ENCODE measurements at regions not wholly inside any gene's neighbourhood (a gene's known extent, or its start where the extent isn't known, plus 50 kb on each side); places are given as distances from the start of the nearest gene placed in this dataset.
"Not testable (repeated sequence)": the region's sequence is repeated elsewhere in the genome, so short reads cannot be mapped to it uniquely, and the experiment has no call there.

- peak; percentile 22 for DNase-seq
These were observed 208.8 kb downstream of the RNF144B start for GRCh38 chr6:18595774-18596530.

GRCh38 chr6:18596531-18596835, 209.3 kb downstream of the RNF144B start:
- DNase-seq = no peak

DNA sequence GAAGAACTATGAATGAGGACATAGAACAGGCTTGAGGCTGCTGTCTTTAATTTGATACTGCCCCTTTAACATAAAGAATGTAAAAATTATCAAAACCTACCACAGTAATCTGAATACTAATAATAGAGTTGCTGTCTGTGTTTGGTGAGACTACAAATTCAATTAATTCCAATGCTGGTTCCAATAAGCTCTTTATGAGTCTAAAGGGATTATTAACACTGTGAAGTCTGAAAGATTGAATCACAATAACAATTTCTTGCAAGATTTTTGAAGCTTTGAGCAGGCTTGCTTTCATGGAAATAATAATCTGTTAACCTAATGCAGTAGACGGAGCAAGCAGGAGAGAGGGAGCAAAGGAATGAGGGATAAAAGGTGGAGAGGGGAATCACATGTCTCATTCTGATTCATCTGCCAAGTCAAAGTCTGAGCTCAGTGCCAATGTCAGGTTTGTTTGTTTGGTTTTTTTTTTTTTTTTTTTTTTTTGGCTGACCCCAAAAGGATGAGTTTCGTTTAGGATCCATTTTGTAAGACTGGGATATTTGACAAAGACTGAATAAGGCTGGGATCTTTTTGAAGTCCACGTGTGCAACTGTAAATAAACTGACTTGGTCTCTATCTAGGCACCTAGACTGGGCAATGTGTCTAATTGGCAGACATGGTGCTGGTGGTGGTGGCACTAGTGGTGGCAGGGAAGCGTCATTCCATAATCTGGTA, 211.6 kb downstream of the RNF144B start:
- DNase-seq = no peak

DNA sequence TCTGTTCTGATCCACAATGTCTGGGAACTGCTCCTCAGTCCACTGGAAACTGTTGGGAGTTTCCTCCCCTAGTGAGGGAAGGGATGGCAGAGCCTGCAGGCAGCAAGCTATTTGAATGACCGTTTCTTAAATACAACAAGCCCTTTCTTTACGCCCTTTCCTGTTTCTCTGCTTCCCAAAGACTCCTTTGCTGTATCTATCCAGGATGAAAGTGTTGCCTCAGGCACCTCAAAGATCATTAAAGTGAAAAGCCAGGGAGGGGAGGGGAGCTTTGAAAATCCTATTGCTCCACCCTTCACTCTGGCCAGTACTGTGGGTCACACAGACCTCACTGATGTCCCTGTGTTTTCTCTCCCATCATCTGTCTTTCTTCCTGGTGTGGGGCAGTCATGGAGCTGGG, 213.1 kb downstream of the RNF144B start:
- no peak for DNase-seq

- DNase-seq = no peak
These were observed 214.4 kb downstream of the RNF144B start for GRCh38 chr6:18601516-18602020.

- no peak for DNase-seq
These were observed 215.8 kb downstream of the RNF144B start for GRCh38 chr6:18602931-18603330.

- no peak for DNase-seq
These were observed 216.2 kb downstream of the RNF144B start for GRCh38 chr6:18603361-18603760.

GRCh38 chr6:18605841-18606240, 218.7 kb downstream of the RNF144B start:
- no peak for DNase-seq

GRCh38 chr6:18609715-18610114, 222.6 kb downstream of the RNF144B start:
- no peak for DNase-seq

DNA sequence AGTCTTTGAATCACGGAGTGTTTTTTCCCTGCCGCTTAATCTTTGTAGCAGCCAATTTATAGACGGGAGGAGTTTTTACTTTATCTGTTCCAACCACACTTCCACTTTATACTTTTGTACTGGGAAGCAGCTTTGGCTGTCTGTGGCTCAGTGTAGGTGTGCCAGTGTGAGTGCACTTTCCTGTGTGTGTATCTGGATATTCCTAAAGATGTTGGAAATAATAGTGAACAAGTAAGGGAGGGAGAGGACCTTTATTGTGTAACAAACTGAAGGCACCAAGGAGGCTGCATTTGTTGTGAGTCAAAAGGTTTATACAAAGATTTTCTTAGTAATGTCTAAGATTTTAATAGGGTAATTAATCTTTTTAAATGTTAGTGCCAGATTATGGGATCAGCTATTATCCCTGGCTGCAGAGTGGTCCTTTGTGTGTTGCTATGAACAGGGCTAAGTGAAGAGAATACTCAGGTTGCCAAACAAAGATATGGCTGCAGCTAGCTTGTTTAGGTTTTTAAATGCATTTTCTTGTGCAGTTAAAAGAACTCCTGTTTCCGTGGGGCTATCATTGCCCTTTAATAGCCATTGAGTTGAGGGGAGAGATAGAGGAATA, 226.3 kb downstream of the RNF144B start:
- DNase-seq = no peak

GRCh38 chr6:18629571-18629970, 242.4 kb downstream of the RNF144B start:
- DNase-seq = no peak

DNA sequence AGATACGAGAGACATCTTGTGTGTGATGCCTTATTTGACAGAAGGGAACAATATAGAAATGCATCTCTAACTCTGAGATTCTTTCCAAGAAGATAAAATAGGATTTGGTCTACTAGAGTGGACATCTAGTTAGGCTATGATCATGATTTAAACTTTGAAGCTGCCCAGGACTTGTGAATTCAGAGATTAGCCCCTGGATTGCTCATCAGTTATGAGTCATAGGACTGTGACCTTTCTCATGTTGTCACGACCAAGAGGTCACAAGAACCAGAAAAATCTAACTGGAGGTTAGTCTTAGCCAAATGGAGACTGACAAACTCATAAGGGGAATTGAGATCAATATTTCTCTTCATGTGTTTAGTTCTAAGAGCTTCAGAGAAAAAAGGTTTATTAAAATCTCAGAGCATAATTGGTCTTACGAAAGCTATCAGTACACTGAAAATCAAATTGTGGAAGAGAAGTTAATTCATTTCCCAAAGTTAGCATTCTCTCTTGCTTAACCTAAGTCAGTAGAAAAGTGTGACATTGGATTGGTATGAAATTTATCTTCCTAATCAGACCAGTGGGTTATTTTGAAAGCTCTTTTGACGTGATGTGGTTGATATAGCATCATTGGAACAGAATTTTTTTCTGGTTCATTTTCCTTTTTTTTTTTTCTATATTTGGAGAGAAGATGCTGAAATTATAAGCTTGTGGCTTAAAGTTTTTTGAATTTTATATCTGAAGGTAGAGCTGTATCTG, 245.7 kb downstream of the RNF144B start:
- DNase-seq = no peak

GRCh38 chr6:18634912-18635311, 247.8 kb downstream of the RNF144B start:
- no peak for DNase-seq

DNA sequence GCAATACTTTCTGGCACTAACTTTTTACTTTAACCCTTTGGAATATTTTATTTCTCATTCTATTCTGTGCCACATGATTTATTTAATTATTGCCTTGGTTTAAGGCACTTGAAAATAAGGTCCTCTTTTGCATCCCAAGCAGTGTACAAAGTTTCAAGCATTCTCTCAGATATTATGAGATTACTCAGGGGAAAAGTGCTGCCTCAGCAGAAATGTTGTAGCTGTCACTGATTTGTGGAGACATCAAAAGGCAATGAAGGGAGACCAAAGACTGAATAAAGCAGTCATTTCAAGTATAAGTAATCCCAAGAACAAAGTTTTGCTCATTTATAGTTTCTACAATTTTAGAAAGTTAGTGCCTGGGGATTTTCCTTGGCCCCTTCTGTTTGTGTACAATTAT, 253.0 kb downstream of the RNF144B start:
- DNase-seq = no peak

DNA sequence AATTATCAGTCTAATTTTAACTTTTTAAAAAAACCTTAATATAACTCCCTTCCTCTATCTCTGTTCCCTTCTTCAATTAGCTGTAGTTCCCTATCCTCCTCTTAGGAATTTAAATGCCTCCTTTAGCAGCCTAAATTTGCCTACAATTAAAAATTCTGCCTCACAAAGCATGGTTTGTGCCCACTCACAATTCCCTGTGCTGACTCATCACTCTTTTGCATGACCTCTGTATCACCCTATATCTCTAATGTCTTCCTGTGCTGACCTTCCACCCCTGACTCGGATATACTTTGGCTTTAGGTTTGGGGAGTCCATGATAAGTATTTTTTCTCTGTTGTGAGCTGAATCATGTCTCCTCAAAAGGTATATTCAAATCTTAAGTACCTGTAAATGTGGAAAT, 253.6 kb downstream of the RNF144B start:
- no peak for DNase-seq

DNA sequence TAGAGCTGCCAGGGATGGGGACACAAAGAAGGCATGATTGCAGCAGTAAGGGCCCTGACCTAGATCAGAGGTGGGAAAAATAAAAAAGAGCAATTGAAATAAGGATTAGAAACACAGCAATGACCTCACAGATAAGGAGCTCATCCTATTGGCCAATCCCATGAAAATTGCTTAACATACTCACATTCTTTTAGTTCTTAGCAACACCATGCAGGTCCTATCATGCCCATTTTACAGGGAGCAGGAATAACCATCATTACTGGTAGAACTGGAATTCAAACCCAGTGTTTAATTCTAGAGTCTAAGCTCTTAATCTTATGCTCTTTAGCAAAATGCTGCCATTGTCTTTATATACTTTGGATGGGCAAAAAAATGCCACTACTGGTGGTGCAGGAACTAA, 267.7 kb downstream of the RNF144B start:
- no peak for DNase-seq

GRCh38 chr6:18656506-18656905, 269.4 kb downstream of the RNF144B start:
- no peak for DNase-seq

DNA sequence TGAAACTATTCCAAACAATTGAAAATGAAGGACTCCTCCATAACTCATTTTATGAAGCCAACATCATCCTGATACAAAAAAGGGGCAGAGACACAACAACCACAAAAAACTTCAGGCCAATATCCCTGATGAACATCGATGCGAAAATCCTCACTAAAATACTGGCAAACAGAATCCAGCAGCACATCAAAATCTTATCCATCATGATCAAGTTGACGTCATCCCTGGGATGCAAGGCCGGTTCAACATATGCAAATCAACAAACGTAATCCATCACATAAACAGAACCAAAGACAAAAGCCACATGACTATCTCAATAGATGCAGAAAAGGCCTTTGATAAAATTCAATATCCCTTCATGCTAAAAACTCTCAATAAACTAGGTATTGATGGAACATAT, 272.8 kb downstream of the RNF144B start:
- not testable (repeated sequence) for DNase-seq

DNA sequence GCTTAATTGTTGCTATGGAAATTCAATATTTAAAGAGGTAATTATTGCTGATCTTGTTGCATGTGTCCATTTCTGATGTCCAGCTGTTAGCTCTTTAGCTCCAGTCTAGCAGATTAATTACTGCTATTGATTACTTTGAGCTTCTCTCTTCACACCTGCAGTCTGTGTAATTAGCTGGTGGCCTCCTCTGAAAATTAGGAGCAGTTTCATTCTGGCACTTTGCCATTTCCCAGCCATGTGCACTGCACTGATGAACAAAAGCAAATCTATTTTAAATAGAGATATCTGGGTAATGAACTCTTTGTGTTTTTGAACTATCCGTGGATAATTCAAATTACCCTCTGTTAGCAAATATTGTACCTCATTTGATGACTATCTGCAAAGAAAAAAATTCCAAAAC, 275.9 kb downstream of the RNF144B start:
- no peak for DNase-seq

GRCh38 chr6:18664401-18664800, 277.3 kb downstream of the RNF144B start:
- DNase-seq = no peak

DNA sequence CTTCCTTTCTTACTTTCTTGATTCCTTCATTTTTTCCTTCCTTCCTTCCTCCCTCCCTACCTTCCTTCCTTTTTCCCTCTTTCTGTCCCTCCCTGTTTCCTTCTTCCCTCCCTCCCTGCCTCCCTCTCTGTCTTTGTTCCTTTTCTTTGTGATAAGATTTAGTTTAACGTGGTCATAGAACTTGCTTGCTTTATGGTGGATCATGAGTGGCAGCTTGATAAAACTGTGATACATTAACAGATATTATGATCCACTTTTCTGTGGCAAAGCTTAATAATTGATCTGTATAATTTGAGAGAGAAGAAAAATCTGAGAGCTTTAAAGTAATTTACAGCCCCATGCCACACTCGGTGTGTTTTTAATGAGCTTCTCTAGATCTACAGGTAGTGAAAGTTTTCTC, 280.5 kb downstream of the RNF144B start:
- no peak for DNase-seq

DNA sequence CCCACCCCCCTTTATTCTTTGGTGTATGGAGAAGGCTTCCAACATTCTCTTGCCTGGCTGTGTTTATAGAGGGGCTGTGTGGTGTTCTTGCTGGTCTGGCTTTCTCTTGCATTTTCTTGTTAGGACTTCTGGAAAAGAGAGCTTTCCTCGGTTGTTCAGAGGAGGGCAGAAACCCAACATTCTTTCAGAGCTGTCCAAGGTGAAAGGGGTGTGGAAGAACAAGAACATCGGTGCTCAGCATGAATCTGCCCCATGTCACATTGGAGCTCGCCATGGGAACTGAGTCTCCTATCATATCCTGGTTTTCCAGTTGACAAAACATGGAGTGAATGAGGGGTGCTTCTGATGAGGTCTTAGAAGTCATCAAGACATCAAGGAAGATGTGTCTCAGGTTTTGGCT, 281.8 kb downstream of the RNF144B start:
- no peak for DNase-seq

- DNase-seq = no peak
These were observed 285.7 kb downstream of the RNF144B start for GRCh38 chr6:18672852-18673251.
